Neural progenitor cell (in vitro differentiated cells): ENCODE measurements at regions not wholly inside any gene's neighbourhood (a gene's known extent, or its start where the extent isn't known, plus 50 kb on each side); places are given as distances from the start of the nearest gene placed in this dataset.

ENCODE experiments used
- CTCF ChIP-seq: fragments of 200-600 bp; sonication (generic); IDR thresholded peaks from 2 replicates; pipeline ENCODE4 v1.5.1; 2017; ENCODE audit warnings: antibody characterized with exemption, mild to moderate bottlenecking
- EZH2 ChIP-seq: fragments of 200-600 bp; sonication (generic); IDR thresholded peaks from 2 replicates; pipeline ENCODE4 v1.6.1; 2017; ENCODE audit warnings: antibody characterized with exemption, mild to moderate bottlenecking, moderate library complexity
- EZH2phosphoT487 ChIP-seq: fragments of 200-600 bp; sonication (generic); IDR thresholded peaks from 2 replicates; pipeline ENCODE4 v1.6.1; 2017; ENCODE audit warnings: antibody characterized with exemption

GRCh38 chr3:44099566-44100297, 142.0 kb upstream of the TOPAZ1 start:
- TF ChIP-seq CTCF: no peak
- TF ChIP-seq EZH2phosphoT487: no peak
- no peak for TF ChIP-seq EZH2
